ENCODE measurements at regions not wholly inside any gene's neighbourhood (a gene's known extent, or its start where the extent isn't known, plus 50 kb on each side); places are given as distances from the start of the nearest gene placed in this dataset.

GRCh38 chr3:168223085-168223484 is 127.4 kb upstream of the GOLIM4 start:
- no peak for TF ChIP-seq EZH2 (IDR thresholded peaks at IDR 0.05; ENCODE audit: insufficient read depth, low read length)
- TF ChIP-seq, protein P1, sequence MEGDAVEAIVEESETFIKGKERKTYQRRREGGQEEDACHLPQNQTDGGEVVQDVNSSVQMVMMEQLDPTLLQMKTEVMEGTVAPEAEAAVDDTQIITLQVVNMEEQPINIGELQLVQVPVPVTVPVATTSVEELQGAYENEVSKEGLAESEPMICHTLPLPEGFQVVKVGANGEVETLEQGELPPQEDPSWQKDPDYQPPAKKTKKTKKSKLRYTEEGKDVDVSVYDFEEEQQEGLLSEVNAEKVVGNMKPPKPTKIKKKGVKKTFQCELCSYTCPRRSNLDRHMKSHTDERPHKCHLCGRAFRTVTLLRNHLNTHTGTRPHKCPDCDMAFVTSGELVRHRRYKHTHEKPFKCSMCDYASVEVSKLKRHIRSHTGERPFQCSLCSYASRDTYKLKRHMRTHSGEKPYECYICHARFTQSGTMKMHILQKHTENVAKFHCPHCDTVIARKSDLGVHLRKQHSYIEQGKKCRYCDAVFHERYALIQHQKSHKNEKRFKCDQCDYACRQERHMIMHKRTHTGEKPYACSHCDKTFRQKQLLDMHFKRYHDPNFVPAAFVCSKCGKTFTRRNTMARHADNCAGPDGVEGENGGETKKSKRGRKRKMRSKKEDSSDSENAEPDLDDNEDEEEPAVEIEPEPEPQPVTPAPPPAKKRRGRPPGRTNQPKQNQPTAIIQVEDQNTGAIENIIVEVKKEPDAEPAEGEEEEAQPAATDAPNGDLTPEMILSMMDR (IDR thresholded peaks at IDR 0.05; ENCODE audit: insufficient read depth, low read depth, low read length) = no peak
